K562 (cell line): ENCODE measurements at regions not wholly inside any gene's neighbourhood (a gene's known extent, or its start where the extent isn't known, plus 50 kb on each side); places are given as distances from the start of the nearest gene placed in this dataset.

Source experiments
- ATAC-seq: fragments of 200-7000 bp; cut with Tn5 transposase; 3 replicates; pipeline ENCODE4 v1.9.1; 2020; ENCODE audit warnings: moderate library complexity
- BruUV-seq: library from RNA; stranded (reverse); fragments of 400-500 nt; replicated peaks from 2 replicates; lab custom pipeline; 2021; lab: Mats Ljungman, UMichigan
- CTCF ChIA-PET: fragments of 300-600 bp; formaldehyde crosslinking; extraction: SDS; loops from one replicate; lab custom pipeline; 2021; ENCODE audit warnings: low intra/inter-chr PET ratio; lab: Yijun Ruan, JAX
- POLR2A ChIA-PET: fragments of 300-600, 350-650 bp; sonication (Branson Sonifier 250); formaldehyde crosslinking; extraction: SDS; loops from one replicate; lab custom pipeline; 2021; ENCODE audit warnings: antibody characterized with exemption, inconsistent platforms; lab: Yijun Ruan, JAX
- DNase-seq, 4 experiments: peaks; one replicate each; pipeline versions ENCODE4 v3.0.0 to v3.0.0-alpha.2; 2011 to 2018; ENCODE audit warnings: low spot score in 3 of 4, mixed read lengths in 3 of 4; ENCODE audit errors: extremely low read depth in 1 of 4
- FAIRE-seq: peaks from 2 replicates; lab custom pipeline; 2011; peaks lifted over from hg19 to GRCh38; lab: Jason Lieb, UNC
- H2AFZ ChIP-seq: 2 replicates; pipeline ENCODE4 v1.6.0; 2011; ENCODE audit warnings: low read depth, low read length, control low read depth, inconsistent platforms
- H3K27ac ChIP-seq: fragments of 200-600 bp; 3 replicates; pipeline ENCODE4 v1.8.0; 2011; ENCODE audit warnings: low read depth, mild to moderate bottlenecking, control low read depth, inconsistent platforms, low read length, moderate library complexity, mixed read lengths; ENCODE audit errors: extremely low read depth
- H3K27me3 ChIP-seq, 2 experiments: fragments of 300-600 bp in 1 of 2; 2 replicates in 1 of 2; 3 replicates in 1 of 2; pipeline versions ENCODE4 v1.6.0 to v1.8.0; 2011; ENCODE audit warnings: inconsistent platforms in 2 of 2, low read length in 2 of 2, mild to moderate bottlenecking in 1 of 2, mixed read lengths in 1 of 2, moderate library complexity in 1 of 2; ENCODE audit not compliant: control insufficient read depth in 2 of 2, insufficient read depth in 2 of 2
- H3K36me3 ChIP-seq: fragments of 300-600 bp; 3 replicates; pipeline ENCODE4 v1.8.0; 2011; ENCODE audit warnings: mild to moderate bottlenecking, low read length, inconsistent platforms; ENCODE audit not compliant: control insufficient read depth, insufficient read depth
- H3K4me1 ChIP-seq, 2 experiments: fragments of 200-600 bp in 1 of 2; replicated peaks in 1 of 2; 2 replicates in 1 of 2; 3 replicates in 1 of 2; pipeline versions ENCODE4 v1.5.1 to v1.8.0; 2011; ENCODE audit warnings: inconsistent platforms in 2 of 2, low read length in 2 of 2, mild to moderate bottlenecking in 1 of 2, mixed read lengths in 1 of 2, moderate library complexity in 1 of 2; ENCODE audit not compliant: control insufficient read depth in 2 of 2, insufficient read depth in 2 of 2
- H3K4me2 ChIP-seq: 2 replicates; pipeline ENCODE4 v1.6.1; 2011; ENCODE audit warnings: low read length, control low read depth, inconsistent platforms, mixed read lengths; ENCODE audit not compliant: insufficient read depth
- H3K4me3 ChIP-seq: fragments of 200-600 bp; sonication (generic), shearing (Covaris generic); 2 replicates; pipeline ENCODE4 v1.5.1; 2016; ENCODE audit warnings: control low read depth, inconsistent platforms
- H3K79me2 ChIP-seq: fragments of 200-600 bp; 3 replicates; pipeline ENCODE4 v1.8.0; 2011; ENCODE audit warnings: low read length, inconsistent platforms; ENCODE audit not compliant: control insufficient read depth, insufficient read depth
- H3K9ac ChIP-seq, 2 experiments: 2 replicates each; pipeline versions ENCODE4 v1.6.0 to v1.6.1; 2011; ENCODE audit warnings: low read depth in 2 of 2, low read length in 2 of 2, control low read depth in 1 of 2, inconsistent platforms in 1 of 2, mild to moderate bottlenecking in 1 of 2, mixed read lengths in 1 of 2; ENCODE audit not compliant: insufficient read depth in 1 of 2
- H3K9me1 ChIP-seq: one replicate; pipeline ENCODE4 v1.6.0; 2011; ENCODE audit warnings: inconsistent platforms, mild to moderate bottlenecking, low read length, moderate library complexity; ENCODE audit not compliant: control insufficient read depth, insufficient read depth
- H3K9me3 ChIP-seq: replicated peaks from 2 replicates; pipeline ENCODE4 v1.5.1; 2011; ENCODE audit warnings: low read depth, low read length, inconsistent platforms; ENCODE audit not compliant: control insufficient read depth, insufficient read depth
- H4K20me1 ChIP-seq: replicated peaks from 2 replicates; pipeline ENCODE4 v1.6.1; 2011; ENCODE audit warnings: low read length, inconsistent platforms, mixed read lengths; ENCODE audit not compliant: control insufficient read depth, insufficient read depth
- ARID1B ChIP-seq: fragments of 450-650 bp; IDR thresholded peaks from 2 replicates; pipeline ENCODE4 v1.6.1; 2016; ENCODE audit warnings: antibody characterized with exemption, mild to moderate bottlenecking, inconsistent platforms
- HMGN3 ChIP-seq: IDR thresholded peaks from 2 replicates; pipeline ENCODE4 v1.6.1; 2011; ENCODE audit warnings: borderline replicate concordance, low read depth, mild to moderate bottlenecking, mixed read lengths, low read length; ENCODE audit not compliant: insufficient read length; ENCODE audit errors: extremely low read depth
- PHB ChIP-seq: fragments of 250-450 bp; sonication (Bioruptor Pico); IDR thresholded peaks from 2 replicates; pipeline ENCODE4 v1.5.0; 2021
- ZC3H4 ChIP-seq: sonication (generic); formaldehyde crosslinking; IDR thresholded peaks from 2 replicates; pipeline ENCODE4 v1.9.0; 2021; ENCODE audit warnings: missing genetic modification reagents, borderline replicate concordance
- ZNF316 ChIP-seq: fragments of 450-650 bp; IDR thresholded peaks from 2 replicates; pipeline ENCODE4 v1.6.1; 2016
- ZNF707 ChIP-seq: fragments of 250-450 bp; sonication (Bioruptor Pico); conservative IDR thresholded peaks from 2 replicates; pipeline ENCODE4 v1.8.0; 2022; ENCODE audit warnings: inconsistent platforms, mild to moderate bottlenecking, moderate library complexity
- WGBS: fragments of 100-300 bp; shearing (Covaris generic); methylation state at CpG from one replicate; pipeline ENCODE4 v1.1.6; 2016; ENCODE audit warnings: low coverage, mixed read lengths; ENCODE audit not compliant: insufficient coverage; ENCODE audit errors: missing lambda C conversion rate; 5-methylcytosine and 5-hydroxymethylcytosine counted together
- in situ Hi-C: fragments of 300-500 bp; cut with MboI; formaldehyde crosslinking; loops from 4 replicates; pipeline ENCODE4 v1.15.0; 2018; ENCODE audit warnings: inconsistent platforms, mixed read lengths
- intact Hi-C: fragments of 100-400 bp; cut with micrococcal nuclease; formaldehyde crosslinking; loops from 2 replicates; pipeline ENCODE4 v1.14.2; 2022
- TF ChIP-seq, protein P1 (sequence below): IDR thresholded peaks from 2 replicates; pipeline ENCODE4 v1.6.1; 2011; ENCODE audit not compliant: insufficient read length; ENCODE audit errors: extremely low read depth
- TF ChIP-seq, protein P2 (sequence below): sonication (generic); formaldehyde crosslinking; IDR thresholded peaks from 2 replicates; pipeline ENCODE4 v1.9.0; 2022; ENCODE audit warnings: mild to moderate bottlenecking, missing genetic modification reagents
- TF ChIP-seq, protein P3 (sequence below): fragments of 150-350 bp; conservative IDR thresholded peaks from 2 replicates; pipeline ENCODE4 v1.6.1; 2014; ENCODE audit warnings: low read length

DNA sequence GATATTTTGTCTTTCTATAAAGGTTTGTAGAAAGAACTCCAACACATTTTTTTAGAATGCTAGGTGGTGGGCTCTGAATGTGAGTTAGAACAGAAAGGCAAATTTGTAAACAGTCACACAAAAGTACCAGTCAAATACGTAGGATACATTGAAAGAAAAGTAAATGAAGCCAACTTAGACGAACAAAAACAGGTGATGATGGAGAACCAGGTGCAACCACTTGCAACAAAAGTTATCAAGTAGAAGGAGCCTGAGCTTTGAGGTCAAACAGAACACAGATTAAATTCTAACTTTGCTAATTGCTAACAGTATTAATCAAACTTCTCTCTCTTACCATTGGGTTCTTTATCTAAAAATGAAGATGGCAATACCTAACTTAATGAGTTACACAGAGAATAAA lies 62.7 kb upstream of the DAPP1 start:
- Histone ChIP-seq H3K27me3 (peaks cover 4 to 5% of the 10 kb centered on the region in 2 experiments; a peak in 3 of 5 replicates), H3K9me3 (no peaks in the 10 kb centered on the region), H2AFZ (no peak overlapping the region), H3K79me2 (no peaks in the 10 kb centered on the region), H3K4me3 (no peak overlapping the region), H3K9ac (no peak overlapping the region), H3K36me3 (no peaks in the 10 kb centered on the region), H3K9me1 (no peaks in the 10 kb centered on the region), H3K4me2 (no peak overlapping the region), H3K4me1 (no peaks in the 10 kb centered on the region), H4K20me1 (no peaks in the 10 kb centered on the region), H3K27ac (no peak overlapping the region)
- ChIA-PET CTCF (no interaction called here), POLR2A (interaction anchor here (0.6 kb wide), 1 partner anchor 22 kb away, joined by 3 read pairs; no protein-coding TSS in a partner anchor)
- BruUV-seq = no TSS peak
- DNase-seq = no peak
- WGBS = 0% methylated on average over 2 of the region's 2 CpGs
- ATAC-seq = no peak
- no peak for FAIRE-seq
- in situ Hi-C loops (no loop called here), intact Hi-C loops (no loop called here)
- TF ChIP-seq HMGN3 (no peak), ZC3H4 (CRISPR knock-in tag) (no peak), ZNF316 (no peak), ZNF707 (CRISPR knock-in tag) (no peak), ARID1B (no peak), PHB (CRISPR knock-in tag) (no peak)
- TF ChIP-seq, protein P1, sequence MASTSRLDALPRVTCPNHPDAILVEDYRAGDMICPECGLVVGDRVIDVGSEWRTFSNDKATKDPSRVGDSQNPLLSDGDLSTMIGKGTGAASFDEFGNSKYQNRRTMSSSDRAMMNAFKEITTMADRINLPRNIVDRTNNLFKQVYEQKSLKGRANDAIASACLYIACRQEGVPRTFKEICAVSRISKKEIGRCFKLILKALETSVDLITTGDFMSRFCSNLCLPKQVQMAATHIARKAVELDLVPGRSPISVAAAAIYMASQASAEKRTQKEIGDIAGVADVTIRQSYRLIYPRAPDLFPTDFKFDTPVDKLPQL = no peak
- TF ChIP-seq, protein P2, sequence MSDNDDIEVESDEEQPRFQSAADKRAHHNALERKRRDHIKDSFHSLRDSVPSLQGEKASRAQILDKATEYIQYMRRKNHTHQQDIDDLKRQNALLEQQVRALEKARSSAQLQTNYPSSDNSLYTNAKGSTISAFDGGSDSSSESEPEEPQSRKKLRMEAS (CRISPR knock-in tag) = no peak
- TF ChIP-seq, protein P3, sequence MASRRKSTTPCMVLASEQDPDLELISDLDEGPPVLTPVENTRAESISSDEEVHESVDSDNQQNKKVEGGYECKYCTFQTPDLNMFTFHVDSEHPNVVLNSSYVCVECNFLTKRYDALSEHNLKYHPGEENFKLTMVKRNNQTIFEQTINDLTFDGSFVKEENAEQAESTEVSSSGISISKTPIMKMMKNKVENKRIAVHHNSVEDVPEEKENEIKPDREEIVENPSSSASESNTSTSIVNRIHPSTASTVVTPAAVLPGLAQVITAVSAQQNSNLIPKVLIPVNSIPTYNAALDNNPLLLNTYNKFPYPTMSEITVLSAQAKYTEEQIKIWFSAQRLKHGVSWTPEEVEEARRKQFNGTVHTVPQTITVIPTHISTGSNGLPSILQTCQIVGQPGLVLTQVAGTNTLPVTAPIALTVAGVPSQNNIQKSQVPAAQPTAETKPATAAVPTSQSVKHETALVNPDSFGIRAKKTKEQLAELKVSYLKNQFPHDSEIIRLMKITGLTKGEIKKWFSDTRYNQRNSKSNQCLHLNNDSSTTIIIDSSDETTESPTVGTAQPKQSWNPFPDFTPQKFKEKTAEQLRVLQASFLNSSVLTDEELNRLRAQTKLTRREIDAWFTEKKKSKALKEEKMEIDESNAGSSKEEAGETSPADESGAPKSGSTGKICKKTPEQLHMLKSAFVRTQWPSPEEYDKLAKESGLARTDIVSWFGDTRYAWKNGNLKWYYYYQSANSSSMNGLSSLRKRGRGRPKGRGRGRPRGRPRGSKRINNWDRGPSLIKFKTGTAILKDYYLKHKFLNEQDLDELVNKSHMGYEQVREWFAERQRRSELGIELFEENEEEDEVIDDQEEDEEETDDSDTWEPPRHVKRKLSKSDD = no peak
